CD4-positive, alpha-beta T cell treated with Interleukin-4 for 1 hour (primary cell): ENCODE measurements at regions not wholly inside any gene's neighbourhood (a gene's known extent, or its start where the extent isn't known, plus 50 kb on each side); places are given as distances from the start of the nearest gene placed in this dataset.
"Not testable (repeated sequence)": the region's sequence is repeated elsewhere in the genome, so short reads cannot be mapped to it uniquely, and the experiment has no call there.

Experiments used
- DNase-seq, 2 donors: peaks; one replicate each; pipeline ENCODE4 v3.0.0-alpha.2; 2020 to 2022

- not testable (repeated sequence) for DNase-seq
Observed at GRCh38 chr5:97234380-97234779, 51.3 kb upstream of the RIOK2 start.

- DNase-seq = no peak
Observed at GRCh38 chr5:97242341-97242740, 59.3 kb upstream of the RIOK2 start.

- DNase-seq = no peak
Observed at GRCh38 chr5:97243353-97243752, 60.3 kb upstream of the RIOK2 start.

GRCh38 chr5:97245386-97245785, 62.3 kb upstream of the RIOK2 start:
- DNase-seq = no peak

GRCh38 chr5:97250113-97250512, 67.1 kb upstream of the RIOK2 start:
- no peak for DNase-seq

- no peak for DNase-seq
Observed at GRCh38 chr5:97266076-97266475, 83.0 kb upstream of the RIOK2 start.

- no peak for DNase-seq
Observed at GRCh38 chr5:97266576-97266975, 83.5 kb upstream of the RIOK2 start.

- DNase-seq = no peak
Observed at GRCh38 chr5:97267767-97268166, 84.7 kb upstream of the RIOK2 start.

GRCh38 chr5:97276474-97277120, 93.5 kb upstream of the RIOK2 start:
- DNase-seq = no peak

GRCh38 chr5:97281257-97281656, 98.2 kb upstream of the RIOK2 start:
- no peak for DNase-seq

- no peak for DNase-seq
Observed at GRCh38 chr5:97297063-97297703, 114.1 kb upstream of the RIOK2 start.

- DNase-seq = no peak
Observed at GRCh38 chr5:97297704-97298091, 114.7 kb upstream of the RIOK2 start.

GRCh38 chr5:97301181-97301580, 118.1 kb upstream of the RIOK2 start:
- DNase-seq = not testable (repeated sequence)

- no peak for DNase-seq
Observed at GRCh38 chr5:97338729-97339128, 155.7 kb upstream of the RIOK2 start.

- DNase-seq = no peak
Observed at GRCh38 chr5:97355775-97356174, 172.7 kb upstream of the RIOK2 start.

GRCh38 chr5:97363577-97363976, 180.5 kb upstream of the RIOK2 start:
- no peak for DNase-seq

- no peak for DNase-seq
Observed at GRCh38 chr5:97364731-97365130, 181.7 kb upstream of the RIOK2 start.

GRCh38 chr5:97365163-97365845, 182.3 kb upstream of the RIOK2 start:
- no peak for DNase-seq

GRCh38 chr5:97365918-97366317, 182.9 kb upstream of the RIOK2 start:
- no peak for DNase-seq

- no peak for DNase-seq
Observed at GRCh38 chr5:97375959-97376358, 192.9 kb upstream of the RIOK2 start.

GRCh38 chr5:97377582-97377981, 194.5 kb upstream of the RIOK2 start:
- no peak for DNase-seq

- DNase-seq = no peak
Observed at GRCh38 chr5:97383996-97384395, 200.9 kb upstream of the RIOK2 start.

GRCh38 chr5:97388794-97389193, 205.7 kb upstream of the RIOK2 start:
- no peak for DNase-seq

- DNase-seq = no peak
Observed at GRCh38 chr5:97400537-97400936, 217.5 kb upstream of the RIOK2 start.
